Peyer's patch (tissue), 4 donors: ENCODE measurements at regions not wholly inside any gene's neighbourhood (a gene's known extent, or its start where the extent isn't known, plus 50 kb on each side); places are given as distances from the start of the nearest gene placed in this dataset.

Experiments
- CTCF ChIP-seq, 6 experiments: fragments of 450-650 bp in 4 of 6; fragments of 200-600 bp in 2 of 6; sonication (generic) in 1 of 6; IDR thresholded peaks; one replicate each; pipeline ENCODE4 v1.5.1; 2017 to 2019; ENCODE audit warnings: antibody characterized with exemption in 6 of 6, mild to moderate bottlenecking in 3 of 6, moderate library complexity in 1 of 6
- POLR2A ChIP-seq, 2 donors: fragments of 450-650 bp; IDR thresholded peaks; one replicate each; pipeline ENCODE4 v1.5.1; 2017; ENCODE audit warnings: antibody characterized with exemption in 2 of 2, mild to moderate bottlenecking in 2 of 2, moderate library complexity in 2 of 2

DNA sequence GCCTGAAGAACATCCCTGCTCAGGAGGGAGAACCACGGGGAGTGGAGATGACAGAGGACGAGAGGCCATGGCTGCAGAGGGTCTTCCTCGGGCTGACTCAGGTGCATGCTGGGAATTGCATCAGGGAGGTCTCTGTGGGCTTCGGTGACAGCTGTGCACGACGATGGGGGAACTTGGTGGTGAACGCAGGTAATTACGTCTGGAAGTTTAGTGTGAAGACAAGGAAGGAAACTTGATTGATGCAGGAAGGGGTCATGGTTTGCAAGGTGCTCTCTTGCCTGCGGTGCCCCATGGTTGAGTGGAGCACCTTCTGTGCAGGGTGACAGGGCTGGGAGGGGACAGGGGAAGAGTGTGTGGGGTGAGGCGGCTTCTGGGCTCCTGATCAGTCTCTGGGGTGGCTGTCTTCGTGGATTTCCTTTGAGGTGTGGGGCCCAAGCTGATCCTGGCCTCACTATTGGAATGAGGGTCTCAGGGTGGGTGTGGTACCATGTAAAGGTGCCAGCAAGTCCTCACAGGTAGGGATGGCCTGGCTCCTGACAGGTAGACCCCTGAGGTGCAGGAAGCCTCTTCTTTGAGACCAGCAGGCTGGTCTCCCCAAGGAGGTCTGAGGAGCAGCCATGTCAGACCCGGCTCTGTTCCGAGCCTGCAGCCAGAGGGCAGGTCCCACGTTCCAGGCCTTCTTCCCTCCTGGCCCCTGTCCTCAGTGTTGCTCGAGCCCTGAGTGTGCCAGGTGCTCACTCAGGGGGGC, 1020.1 kb downstream of the TBC1D22A start:
- TF ChIP-seq CTCF (IDR thresholded peaks at IDR 0.05) (no peak), POLR2A (IDR thresholded peaks at IDR 0.05) (no peak)
